Osteocyte (in vitro differentiated cells): ENCODE measurements at regions not wholly inside any gene's neighbourhood (a gene's known extent, or its start where the extent isn't known, plus 50 kb on each side); places are given as distances from the start of the nearest gene placed in this dataset.

Experiments
- DNase-seq: peaks from one replicate; pipeline ENCODE4 v3.0.0; 2021; ENCODE audit warnings: mixed read lengths; ENCODE audit not compliant: unreplicated experiment; ENCODE audit errors: extremely low spot score
- H3K27ac Mint-ChIP-seq: one replicate; pipeline ENCODE4 v1.8.0; 2021; ENCODE audit warnings: mild to moderate bottlenecking, mixed read lengths; ENCODE audit not compliant: unreplicated experiment
- H3K27me3 Mint-ChIP-seq: one replicate; pipeline ENCODE4 v1.8.0; 2021; ENCODE audit warnings: mixed read lengths; ENCODE audit not compliant: unreplicated experiment
- H3K36me3 Mint-ChIP-seq: one replicate; pipeline ENCODE4 v1.8.0; 2021; ENCODE audit warnings: mixed read lengths; ENCODE audit not compliant: unreplicated experiment
- H3K4me1 Mint-ChIP-seq: one replicate; pipeline ENCODE4 v1.8.0; 2021; ENCODE audit warnings: mixed read lengths; ENCODE audit not compliant: unreplicated experiment
- H3K4me3 Mint-ChIP-seq: one replicate; pipeline ENCODE4 v1.8.0; 2021; ENCODE audit warnings: mild to moderate bottlenecking, moderate library complexity, mixed read lengths; ENCODE audit not compliant: unreplicated experiment
- H3K9me3 Mint-ChIP-seq: one replicate; pipeline ENCODE4 v1.8.0; 2021; ENCODE audit warnings: mixed read lengths; ENCODE audit not compliant: unreplicated experiment
- CTCF ChIP-seq: fragments of 200-600 bp; sonication (generic); IDR thresholded peaks from 2 replicates; pipeline ENCODE4 v1.5.0; 2021; ENCODE audit warnings: antibody characterized with exemption, mild to moderate bottlenecking, moderate library complexity

GRCh38 chr9:117926031-117926658, 221.9 kb downstream of the TLR4 start:
- no peak for TF ChIP-seq CTCF
- H3K27ac Mint-ChIP-seq = no peak overlapping the region
- H3K9me3 Mint-ChIP-seq = no peaks in the 10 kb centered on the region
- no peaks in the 10 kb centered on the region for H3K4me1 Mint-ChIP-seq
- H3K36me3 Mint-ChIP-seq = no peaks in the 10 kb centered on the region
- no peaks in the 10 kb centered on the region for H3K27me3 Mint-ChIP-seq
- H3K4me3 Mint-ChIP-seq = no peak overlapping the region
- no peak for DNase-seq

DNA sequence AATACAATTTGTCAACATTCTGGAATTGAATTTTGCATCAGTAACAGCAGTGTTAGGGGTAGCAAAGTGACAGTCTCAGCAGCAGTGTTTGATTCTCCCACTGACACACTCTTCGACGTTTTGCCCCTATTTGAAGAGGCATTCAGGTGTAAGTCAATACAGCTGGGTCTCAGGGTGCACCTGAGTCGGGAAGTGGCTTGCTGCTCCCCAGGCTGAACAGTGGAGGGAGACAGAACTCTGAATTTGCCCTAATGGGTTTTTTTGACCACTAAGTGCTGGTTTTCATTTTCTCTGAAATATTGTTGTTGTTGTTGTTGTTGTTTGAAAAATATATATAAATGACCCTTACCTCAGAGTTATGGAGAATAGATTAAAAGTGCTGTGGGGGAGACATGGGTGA, 223.2 kb downstream of the TLR4 start:
- TF ChIP-seq CTCF = no peak

DNA sequence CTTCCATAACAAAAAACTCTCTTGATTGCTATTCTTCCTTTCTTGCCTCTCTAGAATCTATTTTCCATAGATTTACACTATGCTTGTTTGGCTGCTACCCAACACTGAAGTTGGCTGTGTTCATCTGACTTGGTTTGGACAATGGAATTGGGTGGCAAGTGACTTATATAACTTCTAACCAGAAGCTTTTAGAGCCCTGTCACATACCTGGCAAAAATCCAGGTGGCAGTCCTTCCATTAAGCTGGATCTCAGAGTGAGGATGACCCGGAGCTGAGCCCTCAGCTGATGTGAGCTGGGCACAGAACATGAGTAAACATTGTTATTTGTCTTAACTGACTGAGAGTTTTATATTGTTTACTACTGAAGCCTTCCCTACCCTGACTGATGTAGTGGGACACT, 225.7 kb downstream of the TLR4 start:
- H3K27me3 Mint-ChIP-seq = no peaks in the 10 kb centered on the region
- no peak for TF ChIP-seq CTCF

More for the DNA sequence above, 223.2 kb downstream of the TLR4 start:
- no peak for DNase-seq
- H3K9me3 Mint-ChIP-seq = no peaks in the 10 kb centered on the region
- no peak overlapping the region for H3K27ac Mint-ChIP-seq
- H3K4me3 Mint-ChIP-seq = no peak overlapping the region
- H3K36me3 Mint-ChIP-seq = no peaks in the 10 kb centered on the region
- no peaks in the 10 kb centered on the region for H3K4me1 Mint-ChIP-seq
- H3K27me3 Mint-ChIP-seq = no peaks in the 10 kb centered on the region

DNA sequence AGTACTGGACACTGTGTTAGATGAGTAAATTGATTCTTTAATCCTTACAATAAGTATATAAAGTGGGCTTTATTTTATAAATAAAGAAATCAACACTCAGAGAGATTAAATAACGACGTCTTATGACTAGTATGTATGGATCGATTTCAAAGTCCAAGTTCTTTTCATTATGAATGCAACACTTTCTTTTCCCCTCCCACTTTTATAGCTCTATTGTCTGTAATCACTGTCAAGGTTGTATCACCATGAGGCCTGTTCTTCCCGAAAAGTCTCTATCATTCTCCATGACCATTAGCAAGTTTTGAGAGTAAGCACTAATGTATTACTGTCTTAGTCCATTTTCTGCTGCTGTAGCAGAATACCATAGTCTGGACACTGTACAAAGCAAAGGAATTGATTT, 228.4 kb downstream of the TLR4 start:
- no peaks in the 10 kb centered on the region for H3K27me3 Mint-ChIP-seq
- TF ChIP-seq CTCF = no peak
- H3K27ac Mint-ChIP-seq = no peak overlapping the region
- no peaks in the 10 kb centered on the region for H3K4me1 Mint-ChIP-seq
- no peak overlapping the region for H3K4me3 Mint-ChIP-seq
- H3K36me3 Mint-ChIP-seq = no peaks in the 10 kb centered on the region
- H3K9me3 Mint-ChIP-seq = no peaks in the 10 kb centered on the region
- DNase-seq = no peak

More for the DNA sequence above, 225.7 kb downstream of the TLR4 start:
- no peak overlapping the region for H3K27ac Mint-ChIP-seq
- H3K4me3 Mint-ChIP-seq = no peak overlapping the region
- no peaks in the 10 kb centered on the region for H3K9me3 Mint-ChIP-seq
- H3K36me3 Mint-ChIP-seq = no peaks in the 10 kb centered on the region
- no peaks in the 10 kb centered on the region for H3K4me1 Mint-ChIP-seq
- DNase-seq = no peak

- Mint-ChIP-seq H3K36me3 (no peaks in the 10 kb centered on the region), H3K9me3 (peaks cover 6% of the 10 kb centered on the region), H3K27me3 (no peaks in the 10 kb centered on the region), H3K4me1 (no peaks in the 10 kb centered on the region), H3K4me3 (no peak overlapping the region), H3K27ac (no peak overlapping the region)
- TF ChIP-seq CTCF = no peak
- no peak for DNase-seq
These were observed 232.3 kb downstream of the TLR4 start for GRCh38 chr9:117936185-117937130.
